ENCODE measurements at regions not wholly inside any gene's neighbourhood (a gene's known extent, or its start where the extent isn't known, plus 50 kb on each side); places are given as distances from the start of the nearest gene placed in this dataset.

GRCh38 chr3:86792316-86792715, 198.6 kb downstream of the VGLL3 start:
- DNase-seq = no peak
- no peaks in the 10 kb centered on the region for H4K20me1 ChIP-seq (ENCODE audit: control insufficient read depth, insufficient read depth, low read length, poor library complexity, severe bottlenecking)
- ATAC-seq (ENCODE audit: low read depth) = no peak
- H3K27ac ChIP-seq (ENCODE audit: low read length in 2 of 2) = no peak overlapping the region
- intact Hi-C loops (cut with micrococcal nuclease) = no loop called here
- POLR2A ChIA-PET = no interaction called here
- H2AFZ ChIP-seq (ENCODE audit: insufficient read depth, low read depth, low read length, poor library complexity, severe bottlenecking) = no peak overlapping the region
- no peaks in the 10 kb centered on the region for H3K27me3 Mint-ChIP-seq
- H3K9me3 ChIP-seq (ENCODE audit: control extremely low read depth in 1 of 3, control insufficient read depth in 2 of 3, insufficient read depth in 1 of 3, low read length in 2 of 3) = no peaks in the 10 kb centered on the region
- no peak overlapping the region for H3K27ac Mint-ChIP-seq
- H3K4me3 Mint-ChIP-seq = no peak overlapping the region
- H3K4me3 ChIP-seq (ENCODE audit: control extremely low read depth in 1 of 5, extremely low read depth in 1 of 5, insufficient read depth in 1 of 5, low read depth in 2 of 5, low read length in 4 of 5) = no peak overlapping the region
- H3K36me3 ChIP-seq (replicated peaks in 1 of 2; ENCODE audit: control extremely low read depth in 1 of 2, control insufficient read depth in 1 of 2, extremely low read depth in 1 of 2, insufficient read depth in 2 of 2, low read length in 1 of 2) = no peaks in the 10 kb centered on the region
- TF ChIP-seq EZH2 (IDR thresholded peaks at IDR 0.05; ENCODE audit: borderline replicate concordance, insufficient read depth, low read depth, low read length, poor library complexity, severe bottlenecking) (no peak), CTCF (IDR thresholded peaks at IDR 0.05) (no peak)
- no peaks in the 10 kb centered on the region for H3K4me1 Mint-ChIP-seq
- H3K79me2 ChIP-seq (ENCODE audit: control insufficient read depth, insufficient read depth, low read length) = no peaks in the 10 kb centered on the region
- H3K4me2 ChIP-seq (replicated peaks; ENCODE audit: low read depth, low read length, poor library complexity, severe bottlenecking) = no peak overlapping the region
- CTCF ChIA-PET = no interaction called here
- H3K9ac ChIP-seq (ENCODE audit: low read length) = no peak overlapping the region
- H3K9me3 Mint-ChIP-seq (ENCODE audit: insufficient read depth) = no peaks in the 10 kb centered on the region
- no peaks in the 10 kb centered on the region for H3K27me3 ChIP-seq (replicated peaks in 1 of 4; ENCODE audit: control extremely low read depth in 1 of 4, control insufficient read depth in 3 of 4, insufficient read depth in 4 of 4, low read length in 3 of 4)
- H3K4me1 ChIP-seq (ENCODE audit: control insufficient read depth in 2 of 2, insufficient read depth in 2 of 2, low read length in 2 of 2) = no peaks in the 10 kb centered on the region

GRCh38 chr3:86790884-86791549, 199.9 kb downstream of the VGLL3 start:
- Histone ChIP-seq H3K36me3 (replicated peaks in 1 of 2; ENCODE audit: control extremely low read depth in 1 of 2, control insufficient read depth in 1 of 2, extremely low read depth in 1 of 2, insufficient read depth in 2 of 2, low read length in 1 of 2) (no peaks in the 10 kb centered on the region), H4K20me1 (ENCODE audit: control insufficient read depth, insufficient read depth, low read length, poor library complexity, severe bottlenecking) (no peaks in the 10 kb centered on the region), H2AFZ (ENCODE audit: insufficient read depth, low read depth, low read length, poor library complexity, severe bottlenecking) (no peak overlapping the region), H3K27me3 (replicated peaks in 1 of 4; ENCODE audit: control extremely low read depth in 1 of 4, control insufficient read depth in 3 of 4, insufficient read depth in 4 of 4, low read length in 3 of 4) (no peaks in the 10 kb centered on the region), H3K9ac (ENCODE audit: low read length) (no peak overlapping the region), H3K27ac (ENCODE audit: low read length in 2 of 2) (no peak overlapping the region), H3K4me1 (ENCODE audit: control insufficient read depth in 2 of 2, insufficient read depth in 2 of 2, low read length in 2 of 2) (no peaks in the 10 kb centered on the region), H3K4me3 (ENCODE audit: control extremely low read depth in 1 of 5, extremely low read depth in 1 of 5, insufficient read depth in 1 of 5, low read depth in 2 of 5, low read length in 4 of 5) (no peak overlapping the region), H3K4me2 (replicated peaks; ENCODE audit: low read depth, low read length, poor library complexity, severe bottlenecking) (no peak overlapping the region), H3K79me2 (ENCODE audit: control insufficient read depth, insufficient read depth, low read length) (no peaks in the 10 kb centered on the region), H3K9me3 (ENCODE audit: control extremely low read depth in 1 of 3, control insufficient read depth in 2 of 3, insufficient read depth in 1 of 3, low read length in 2 of 3) (no peaks in the 10 kb centered on the region)
- no peak for ATAC-seq (ENCODE audit: low read depth)
- TF ChIP-seq CTCF (IDR thresholded peaks at IDR 0.05) (no peak), EZH2 (IDR thresholded peaks at IDR 0.05; ENCODE audit: borderline replicate concordance, insufficient read depth, low read depth, low read length, poor library complexity, severe bottlenecking) (no peak)
- no peak overlapping the region for H3K27ac Mint-ChIP-seq
- H3K27me3 Mint-ChIP-seq = no peaks in the 10 kb centered on the region
- no peaks in the 10 kb centered on the region for H3K9me3 Mint-ChIP-seq (ENCODE audit: insufficient read depth)
- H3K4me1 Mint-ChIP-seq = no peaks in the 10 kb centered on the region
- intact Hi-C loops (cut with micrococcal nuclease) = no loop called here
- DNase-seq = no peak
- 88% methylated on average over 1 of the region's 4 CpGs for WGBS (ENCODE audit: insufficient coverage)
- CTCF ChIA-PET = no interaction called here
- no peak overlapping the region for H3K4me3 Mint-ChIP-seq
- POLR2A ChIA-PET = no interaction called here
